GM13976 (cell line): ENCODE measurements at regions not wholly inside any gene's neighbourhood (a gene's known extent, or its start where the extent isn't known, plus 50 kb on each side); places are given as distances from the start of the nearest gene placed in this dataset.
A peak's percentile ranks its signal among the peaks of the same experiment; 100 is the strongest.

ENCODE experiments used
- DNase-seq: peaks from one replicate; pipeline ENCODE4 v3.0.0; 2012; ENCODE audit warnings: low spot score
- CTCF ChIP-seq: IDR thresholded peaks from 2 replicates; pipeline ENCODE4 v1.5.1; 2012; ENCODE audit warnings: borderline replicate concordance, mild to moderate bottlenecking; ENCODE audit not compliant: insufficient read depth; ENCODE audit errors: extremely low read depth, missing control alignments, control extremely low read depth
- in situ Hi-C: fragments of 300-500 bp; cut with MboI; formaldehyde crosslinking; loops from one replicate; pipeline ENCODE4 v1.12.0; 2022; ENCODE audit warnings: low sequenced_read_pairs, mixed read lengths, inconsistent platforms; ENCODE audit not compliant: unreplicated experiment

GRCh38 chr1:234875953-234876855 lies 252.4 kb downstream of the TOMM20 start:
- peak; percentile 75 for DNase-seq
- no peak for TF ChIP-seq CTCF
- in situ Hi-C loops = no loop called here

- no peak for TF ChIP-seq CTCF
- no peak for DNase-seq
- in situ Hi-C loops = no loop called here
These were observed 253.2 kb downstream of the TOMM20 start for GRCh38 chr1:234875328-234875952.

DNA sequence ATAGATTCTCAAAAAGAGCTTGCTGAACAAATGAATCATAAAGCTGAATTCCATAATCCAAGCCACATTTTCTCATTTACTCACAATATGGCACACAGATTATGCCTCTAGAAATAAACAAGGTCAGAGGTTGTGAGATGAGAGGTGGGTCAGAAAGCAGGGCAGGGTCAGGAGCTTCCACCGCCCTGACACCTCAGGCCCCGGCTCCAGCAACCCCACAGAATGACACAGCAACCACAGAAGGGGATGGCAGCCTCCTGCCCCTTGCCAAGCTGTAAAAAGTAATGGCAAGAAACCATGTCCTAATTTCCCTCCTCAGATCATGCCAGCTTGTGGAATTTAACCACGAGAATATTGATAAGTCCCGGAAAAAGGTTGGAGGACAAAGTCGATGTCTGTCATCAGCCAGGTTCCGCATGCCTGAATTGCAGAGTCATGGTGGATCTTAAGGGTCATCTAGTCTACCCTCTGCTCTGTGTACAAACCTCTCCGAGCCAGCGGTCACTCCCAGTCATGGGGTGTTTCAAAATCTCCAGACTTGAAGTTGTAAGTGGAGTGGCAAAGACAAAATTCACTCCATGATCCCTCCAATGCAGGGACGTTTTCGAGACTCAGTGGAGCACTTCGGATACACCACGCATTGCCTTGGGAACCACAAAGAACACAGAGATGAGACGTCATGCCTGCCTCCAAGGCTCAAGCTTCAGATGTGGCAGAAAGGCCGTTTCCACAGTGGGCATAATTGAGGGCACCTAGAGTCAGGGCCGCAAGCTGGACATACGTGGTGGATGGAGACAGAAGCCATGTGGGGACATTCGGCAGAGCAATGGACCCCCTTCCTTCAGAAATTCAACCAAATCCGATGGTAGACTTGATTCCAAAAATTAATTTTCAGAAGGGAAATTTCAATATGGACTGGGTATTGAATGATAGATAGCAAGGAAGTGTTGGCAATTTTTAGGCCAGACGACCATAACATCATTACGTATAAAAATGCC lies 254.0 kb downstream of the TOMM20 start:
- DNase-seq = no peak
- no peak for TF ChIP-seq CTCF
- in situ Hi-C loops = no loop called here

DNA sequence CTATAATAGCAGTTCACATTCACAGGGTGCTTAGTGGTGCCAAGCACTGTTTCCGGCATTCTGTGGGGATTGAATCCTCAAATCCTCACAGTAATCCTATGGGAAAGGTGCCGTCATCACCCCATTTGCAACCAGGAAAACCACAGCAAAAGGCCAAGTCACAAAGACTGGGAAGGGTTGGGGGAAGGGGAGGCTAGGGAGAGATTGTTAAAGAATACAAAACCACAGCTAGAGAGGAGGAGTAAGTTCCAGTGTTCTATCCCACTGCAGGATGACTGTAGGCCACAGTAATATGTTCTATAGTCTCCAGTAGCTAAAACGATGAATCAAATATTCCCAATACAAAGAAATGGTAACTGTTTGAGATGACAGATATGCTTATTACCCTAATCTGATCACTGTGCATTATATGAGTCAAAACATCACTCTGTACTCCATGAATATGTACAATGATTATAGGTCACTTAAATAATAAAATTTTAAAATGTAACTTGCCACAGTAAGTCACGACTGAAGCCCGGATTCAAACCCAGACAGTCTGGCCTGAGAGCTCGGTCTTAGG lies 256.8 kb downstream of the TOMM20 start:
- in situ Hi-C loops = no loop called here
- no peak for TF ChIP-seq CTCF
- no peak for DNase-seq

GRCh38 chr1:234871039-234871709 lies 257.5 kb downstream of the TOMM20 start:
- in situ Hi-C loops = no loop called here
- no peak for TF ChIP-seq CTCF
- no peak for DNase-seq
